Smooth muscle cell of the brain vasculature (primary cell): ENCODE measurements at regions not wholly inside any gene's neighbourhood (a gene's known extent, or its start where the extent isn't known, plus 50 kb on each side); places are given as distances from the start of the nearest gene placed in this dataset.
"Not testable (repeated sequence)": the region's sequence is repeated elsewhere in the genome, so short reads cannot be mapped to it uniquely, and the experiment has no call there.

Source experiments
- DNase-seq: peaks from one replicate; pipeline ENCODE4 v3.0.0-alpha.2; 2012; ENCODE audit warnings: low read depth, low spot score

DNA sequence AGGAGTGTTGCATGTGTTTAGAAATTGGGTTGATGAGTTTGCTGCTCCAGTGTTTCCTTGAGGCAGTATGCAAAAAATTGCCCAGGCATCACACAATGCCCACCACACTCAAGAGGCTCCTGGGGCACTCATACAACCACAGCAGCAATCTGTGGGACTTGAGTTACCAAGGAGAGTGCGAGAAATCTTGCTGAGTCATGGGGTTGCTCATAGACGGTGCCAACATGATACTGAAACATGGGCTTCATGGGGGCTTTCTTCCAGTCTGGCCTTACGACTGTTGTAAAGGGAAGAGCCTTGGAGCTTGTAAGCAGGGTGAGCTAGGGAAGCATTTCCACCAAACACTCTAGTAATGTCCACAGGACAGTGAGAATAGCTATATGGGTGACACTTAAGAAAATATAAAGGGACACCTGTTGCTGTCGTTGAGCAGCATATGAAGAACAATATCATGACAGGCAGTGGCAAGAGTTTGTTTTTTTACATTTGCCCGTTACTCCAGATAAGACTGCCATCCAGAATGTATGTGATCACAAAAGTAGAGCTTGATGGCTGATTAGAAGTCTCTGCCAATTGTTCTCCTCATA is 1237.4 kb downstream of the UQCRFS1 start:
- no peak for DNase-seq

- DNase-seq, result no peak
These were observed 1238.9 kb downstream of the UQCRFS1 start for GRCh38 chr19:27974082-27974513.

GRCh38 chr19:27972291-27973040 is 1240.5 kb downstream of the UQCRFS1 start:
- no peak for DNase-seq

- no peak for DNase-seq
These were observed 1241.1 kb downstream of the UQCRFS1 start for GRCh38 chr19:27971869-27972268.

DNA sequence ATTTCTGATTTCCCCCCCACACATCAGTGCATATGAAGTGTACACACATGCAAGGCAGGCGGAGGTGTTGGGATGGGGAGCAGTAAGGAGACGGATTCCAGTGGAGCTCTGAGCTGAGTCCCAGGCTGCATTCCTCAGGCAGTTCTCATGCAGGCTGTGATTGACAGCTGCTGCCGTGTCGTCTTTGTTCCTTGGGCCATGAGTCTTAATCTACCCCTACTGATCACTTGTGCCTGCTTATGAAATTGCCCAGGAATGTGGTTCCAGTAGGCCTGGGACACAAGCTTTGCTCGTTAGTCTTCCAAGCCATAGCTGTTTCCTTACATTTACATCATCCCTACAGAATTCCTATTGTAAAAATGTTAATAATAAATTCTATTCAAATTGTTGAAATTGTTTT is 1241.9 kb downstream of the UQCRFS1 start:
- DNase-seq, result no peak

GRCh38 chr19:27966390-27966816 is 1246.5 kb downstream of the UQCRFS1 start:
- DNase-seq, result no peak

- no peak for DNase-seq
These were observed 1248.8 kb downstream of the UQCRFS1 start for GRCh38 chr19:27964185-27964584.

DNA sequence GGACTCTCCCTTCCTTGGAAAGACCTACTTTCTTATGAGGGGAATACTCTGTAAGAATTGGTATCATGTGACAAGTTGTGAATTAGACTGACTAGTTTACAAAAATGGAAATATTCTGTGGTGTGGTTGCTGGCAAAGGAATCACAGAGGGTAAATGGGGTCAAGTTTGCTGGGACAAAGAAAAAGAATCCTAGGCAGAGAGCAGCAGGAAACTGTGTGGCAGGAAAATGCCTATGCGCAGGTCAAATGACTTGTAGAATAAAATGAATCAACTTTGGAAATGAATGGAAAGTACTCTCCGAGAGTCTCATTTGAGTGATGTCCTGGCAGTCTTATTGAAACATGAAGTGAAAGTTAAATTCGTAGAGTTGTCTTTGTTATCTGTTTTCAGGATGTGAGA is 1250.7 kb downstream of the UQCRFS1 start:
- DNase-seq, result no peak

GRCh38 chr19:27955485-27956480 is 1257.2 kb downstream of the UQCRFS1 start:
- no peak for DNase-seq

DNA sequence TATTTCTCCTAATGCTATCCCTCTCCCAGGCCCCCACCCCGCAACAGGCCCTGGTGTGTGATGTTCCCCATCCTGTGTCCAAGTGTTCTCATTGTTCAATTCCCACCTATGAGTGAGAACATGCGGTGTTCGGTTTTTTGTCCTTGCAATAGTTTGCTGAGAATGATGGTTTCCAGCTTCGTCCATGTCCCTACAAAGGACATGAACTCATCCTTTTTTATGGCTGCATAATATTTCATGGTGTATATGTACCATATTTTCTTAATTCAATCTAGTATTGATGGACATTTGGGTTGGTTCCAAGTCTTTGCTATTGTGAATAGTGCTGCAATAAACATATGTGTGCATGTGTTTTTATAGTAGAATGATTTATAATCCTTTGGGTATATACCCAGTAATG is 1270.3 kb downstream of the UQCRFS1 start:
- not testable (repeated sequence) for DNase-seq

- no peak for DNase-seq
These were observed 1276.8 kb downstream of the UQCRFS1 start for GRCh38 chr19:27936139-27936538.

DNA sequence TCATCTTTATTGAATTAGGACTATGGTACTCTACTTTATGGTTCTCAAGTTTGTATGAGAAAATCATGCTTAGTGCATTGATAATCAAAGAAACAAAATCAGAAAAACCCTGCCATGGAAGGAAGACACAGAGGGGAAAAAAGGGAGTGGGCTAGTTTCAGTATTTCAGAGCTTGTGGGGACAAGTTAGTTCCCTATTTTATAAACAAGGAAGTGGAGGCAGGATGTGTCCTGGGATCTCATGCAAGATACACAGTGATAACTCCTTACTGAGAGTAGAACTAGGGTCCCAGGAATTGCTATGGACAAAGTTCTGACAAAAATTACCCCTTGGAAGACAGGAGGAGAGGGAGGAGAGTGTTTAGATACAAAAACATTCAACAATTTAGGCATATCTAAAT is 1277.3 kb downstream of the UQCRFS1 start:
- DNase-seq, result no peak

- DNase-seq, result no peak
These were observed 1283.6 kb downstream of the UQCRFS1 start for GRCh38 chr19:27929399-27929798.

DNA sequence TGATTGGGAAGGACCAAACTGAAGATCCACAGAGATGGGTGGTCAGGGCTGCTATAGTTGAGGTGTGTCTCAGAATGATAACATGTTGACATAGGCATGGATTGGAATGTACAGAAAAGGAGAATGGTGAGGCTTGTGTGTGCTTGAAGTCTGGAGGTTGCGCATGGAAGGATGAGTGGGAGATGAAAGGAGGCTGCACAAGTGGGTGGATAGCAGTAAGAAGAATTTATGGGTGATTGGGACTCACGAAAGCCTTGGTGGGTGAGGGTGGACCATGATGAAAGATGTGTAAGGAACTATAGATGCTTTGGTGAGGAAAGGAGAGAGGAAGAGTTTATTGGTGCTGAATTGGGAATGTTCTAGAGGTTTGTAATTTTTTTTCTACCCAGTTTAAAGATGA is 1287.7 kb downstream of the UQCRFS1 start:
- DNase-seq, result no peak

DNA sequence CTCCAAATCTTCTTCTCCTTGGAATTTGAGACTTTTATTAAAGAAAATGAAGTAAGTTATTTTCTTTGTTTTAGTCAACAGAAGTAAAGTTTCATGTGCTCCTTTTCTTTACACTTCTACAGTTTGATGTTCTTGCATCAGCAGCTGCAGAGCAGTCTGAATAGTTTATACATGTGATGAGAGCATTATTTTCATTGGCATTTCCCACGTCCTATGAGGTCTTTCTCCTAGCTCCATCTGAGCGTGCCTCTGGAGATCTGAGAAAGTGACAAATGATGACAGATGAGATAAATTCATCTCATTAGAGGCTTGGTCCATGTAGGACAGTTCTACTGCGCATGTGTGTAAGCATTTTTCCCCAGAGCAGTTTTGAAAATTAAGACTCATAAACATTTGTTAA is 1290.0 kb downstream of the UQCRFS1 start:
- DNase-seq, result no peak

DNA sequence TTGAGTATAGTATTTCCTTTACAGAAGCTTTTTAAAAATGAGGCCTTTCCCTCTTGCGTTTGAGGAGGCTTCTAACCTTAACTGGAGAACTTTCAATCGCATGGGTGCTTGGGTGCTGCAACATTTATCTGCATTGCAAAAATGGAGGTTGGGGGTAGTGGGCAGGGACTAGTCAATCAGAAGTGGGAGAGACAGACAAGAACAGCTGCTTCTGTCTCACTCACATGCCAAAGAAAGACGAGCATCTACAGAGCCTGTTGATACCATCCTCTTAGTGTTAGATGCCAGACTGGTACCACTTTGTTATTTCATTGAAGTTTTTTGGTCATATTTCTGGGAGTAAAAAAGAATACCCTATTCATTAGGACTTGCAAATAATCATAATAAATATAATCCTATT is 1292.2 kb downstream of the UQCRFS1 start:
- no peak for DNase-seq

DNA sequence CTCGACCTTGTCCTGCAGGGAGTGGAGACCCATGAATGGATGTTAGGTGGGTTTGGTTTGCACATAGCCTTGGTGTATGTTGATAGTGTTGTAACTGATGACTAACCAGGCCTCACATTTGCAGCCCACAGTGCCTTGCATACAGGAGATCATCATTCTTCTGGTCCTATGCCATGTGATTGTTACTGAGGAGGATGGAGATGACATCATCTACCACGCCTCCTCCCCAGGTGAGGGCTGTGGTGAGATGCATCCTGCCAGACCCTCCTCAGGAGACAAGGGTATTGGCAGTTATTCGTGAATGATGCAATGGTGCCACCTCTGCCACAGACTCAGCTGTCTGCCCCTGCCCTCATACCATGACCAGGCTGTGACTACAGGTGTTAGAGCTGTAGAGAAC is 1294.1 kb downstream of the UQCRFS1 start:
- DNase-seq, result no peak

GRCh38 chr19:27911122-27911898 is 1301.6 kb downstream of the UQCRFS1 start:
- DNase-seq, result no peak

GRCh38 chr19:27909861-27910260 is 1303.1 kb downstream of the UQCRFS1 start:
- DNase-seq, result no peak

DNA sequence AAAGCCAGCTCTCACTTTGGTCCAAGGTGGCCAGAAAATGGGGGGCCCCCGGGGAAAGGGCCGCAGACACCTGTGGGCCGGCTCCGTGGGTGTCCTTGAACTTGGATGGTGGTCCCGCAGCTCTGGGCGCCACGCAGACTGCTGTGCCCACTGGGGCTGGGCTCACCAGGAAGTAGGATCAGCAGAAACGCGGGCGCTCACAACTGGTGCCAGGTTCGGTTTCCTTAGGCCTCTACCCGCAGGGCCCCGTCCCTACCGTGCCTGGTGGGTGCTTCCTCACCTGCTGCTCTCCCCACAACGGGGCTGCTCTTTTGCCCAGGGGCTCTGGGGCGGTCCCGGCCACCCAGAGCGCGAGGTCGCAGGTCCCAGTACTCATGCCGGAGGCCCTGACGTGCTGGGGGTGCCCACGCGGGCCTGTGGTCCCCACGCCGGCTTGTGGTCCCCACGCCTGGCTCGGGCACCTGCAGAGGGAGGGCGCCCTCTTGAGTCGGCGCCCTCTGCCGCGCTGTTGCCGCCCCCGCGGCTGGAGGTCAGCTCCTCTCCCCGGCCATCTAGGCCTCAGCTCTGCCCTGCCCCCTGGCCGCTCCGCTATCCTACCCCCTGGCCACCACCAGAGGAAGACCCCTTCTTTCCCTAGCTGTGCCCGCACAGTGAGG is 1303.6 kb downstream of the UQCRFS1 start:
- no peak for DNase-seq

GRCh38 chr19:27906081-27906480 is 1306.9 kb downstream of the UQCRFS1 start:
- DNase-seq, result no peak
